SK-N-SH (cell line): ENCODE measurements at regions not wholly inside any gene's neighbourhood (a gene's known extent, or its start where the extent isn't known, plus 50 kb on each side); places are given as distances from the start of the nearest gene placed in this dataset.

Experiments
- CHD2 ChIP-seq: fragments of 150-350 bp; IDR thresholded peaks from 2 replicates; pipeline ENCODE4 v1.6.1; 2018; ENCODE audit warnings: low read length; ENCODE audit not compliant: partially characterized antibody
- ELF1 ChIP-seq: IDR thresholded peaks from 2 replicates; pipeline ENCODE4 v1.4.0; 2012
- EP300 ChIP-seq, 2 experiments: IDR thresholded peaks; 2 replicates each; pipeline versions ENCODE4 v1.4.0 to v1.6.1; 2012; ENCODE audit warnings: borderline replicate concordance in 1 of 2, low read depth in 1 of 2, low read length in 1 of 2
- EZH2phosphoT487 ChIP-seq: fragments of 200-600 bp; sonication (generic); IDR thresholded peaks from 2 replicates; pipeline ENCODE4 v1.6.1; 2017; ENCODE audit warnings: low read depth, mixed run types, mild to moderate bottlenecking, antibody characterized with exemption, moderate library complexity, borderline replicate concordance
- FOXJ3 ChIP-seq: sonication (generic); formaldehyde crosslinking; IDR thresholded peaks from 2 replicates; pipeline ENCODE4 v1.5.1; 2020; ENCODE audit warnings: mild to moderate bottlenecking, missing genetic modification reagents
- NFIC ChIP-seq: IDR thresholded peaks from 2 replicates; pipeline ENCODE4 v1.4.0; 2012; ENCODE audit warnings: borderline replicate concordance
- POLR2AphosphoS5 ChIP-seq: IDR thresholded peaks from 2 replicates; pipeline ENCODE4 v1.6.1; 2012; ENCODE audit warnings: low read depth, low read length
- SIN3A ChIP-seq: IDR thresholded peaks from 2 replicates; pipeline ENCODE4 v1.6.1; 2012; ENCODE audit warnings: low read depth, mild to moderate bottlenecking, low read length, moderate library complexity, borderline replicate concordance
- TF ChIP-seq, protein P1 (sequence below): fragments of 200-600 bp; sonication (generic); IDR thresholded peaks from 2 replicates; pipeline ENCODE4 v1.6.1; 2017; ENCODE audit warnings: antibody characterized with exemption, mild to moderate bottlenecking, moderate library complexity
- TF ChIP-seq, protein P2 (sequence below): IDR thresholded peaks from 2 replicates; pipeline ENCODE4 v1.6.1; 2012; ENCODE audit warnings: mild to moderate bottlenecking, low read depth, low read length, moderate library complexity

DNA sequence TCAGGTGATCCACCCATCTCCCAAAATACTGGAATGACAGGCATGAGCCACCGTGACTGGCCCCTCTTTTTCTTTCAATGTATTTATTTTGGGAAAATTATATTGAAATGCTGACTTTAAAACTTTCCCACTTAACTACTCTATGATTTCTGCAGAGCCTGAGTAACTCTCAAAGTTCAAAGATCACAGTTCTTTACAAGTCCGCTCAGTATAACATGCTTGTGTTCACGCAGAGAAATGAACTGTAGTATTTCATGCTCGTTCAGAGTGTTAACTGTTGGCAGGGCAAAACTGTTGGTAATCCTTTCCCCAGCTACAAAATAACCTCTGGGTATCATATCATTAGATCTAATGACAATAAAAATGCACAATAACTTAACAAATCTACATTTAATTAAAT is 50.7 kb upstream of the ADAMTS20 start:
- TF ChIP-seq FOXJ3 (CRISPR knock-in tag) (no peak), EZH2phosphoT487 (no peak), EP300 (IDR thresholded peaks at IDR 0.05; ENCODE audit: borderline replicate concordance in 1 of 2, low read depth in 1 of 2, low read length in 1 of 2) (no peak), CHD2 (no peak), POLR2AphosphoS5 (no peak), SIN3A (no peak), ELF1 (no peak), NFIC (no peak)
- TF ChIP-seq, protein P1, sequence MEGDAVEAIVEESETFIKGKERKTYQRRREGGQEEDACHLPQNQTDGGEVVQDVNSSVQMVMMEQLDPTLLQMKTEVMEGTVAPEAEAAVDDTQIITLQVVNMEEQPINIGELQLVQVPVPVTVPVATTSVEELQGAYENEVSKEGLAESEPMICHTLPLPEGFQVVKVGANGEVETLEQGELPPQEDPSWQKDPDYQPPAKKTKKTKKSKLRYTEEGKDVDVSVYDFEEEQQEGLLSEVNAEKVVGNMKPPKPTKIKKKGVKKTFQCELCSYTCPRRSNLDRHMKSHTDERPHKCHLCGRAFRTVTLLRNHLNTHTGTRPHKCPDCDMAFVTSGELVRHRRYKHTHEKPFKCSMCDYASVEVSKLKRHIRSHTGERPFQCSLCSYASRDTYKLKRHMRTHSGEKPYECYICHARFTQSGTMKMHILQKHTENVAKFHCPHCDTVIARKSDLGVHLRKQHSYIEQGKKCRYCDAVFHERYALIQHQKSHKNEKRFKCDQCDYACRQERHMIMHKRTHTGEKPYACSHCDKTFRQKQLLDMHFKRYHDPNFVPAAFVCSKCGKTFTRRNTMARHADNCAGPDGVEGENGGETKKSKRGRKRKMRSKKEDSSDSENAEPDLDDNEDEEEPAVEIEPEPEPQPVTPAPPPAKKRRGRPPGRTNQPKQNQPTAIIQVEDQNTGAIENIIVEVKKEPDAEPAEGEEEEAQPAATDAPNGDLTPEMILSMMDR, result no peak
- TF ChIP-seq, protein P2, sequence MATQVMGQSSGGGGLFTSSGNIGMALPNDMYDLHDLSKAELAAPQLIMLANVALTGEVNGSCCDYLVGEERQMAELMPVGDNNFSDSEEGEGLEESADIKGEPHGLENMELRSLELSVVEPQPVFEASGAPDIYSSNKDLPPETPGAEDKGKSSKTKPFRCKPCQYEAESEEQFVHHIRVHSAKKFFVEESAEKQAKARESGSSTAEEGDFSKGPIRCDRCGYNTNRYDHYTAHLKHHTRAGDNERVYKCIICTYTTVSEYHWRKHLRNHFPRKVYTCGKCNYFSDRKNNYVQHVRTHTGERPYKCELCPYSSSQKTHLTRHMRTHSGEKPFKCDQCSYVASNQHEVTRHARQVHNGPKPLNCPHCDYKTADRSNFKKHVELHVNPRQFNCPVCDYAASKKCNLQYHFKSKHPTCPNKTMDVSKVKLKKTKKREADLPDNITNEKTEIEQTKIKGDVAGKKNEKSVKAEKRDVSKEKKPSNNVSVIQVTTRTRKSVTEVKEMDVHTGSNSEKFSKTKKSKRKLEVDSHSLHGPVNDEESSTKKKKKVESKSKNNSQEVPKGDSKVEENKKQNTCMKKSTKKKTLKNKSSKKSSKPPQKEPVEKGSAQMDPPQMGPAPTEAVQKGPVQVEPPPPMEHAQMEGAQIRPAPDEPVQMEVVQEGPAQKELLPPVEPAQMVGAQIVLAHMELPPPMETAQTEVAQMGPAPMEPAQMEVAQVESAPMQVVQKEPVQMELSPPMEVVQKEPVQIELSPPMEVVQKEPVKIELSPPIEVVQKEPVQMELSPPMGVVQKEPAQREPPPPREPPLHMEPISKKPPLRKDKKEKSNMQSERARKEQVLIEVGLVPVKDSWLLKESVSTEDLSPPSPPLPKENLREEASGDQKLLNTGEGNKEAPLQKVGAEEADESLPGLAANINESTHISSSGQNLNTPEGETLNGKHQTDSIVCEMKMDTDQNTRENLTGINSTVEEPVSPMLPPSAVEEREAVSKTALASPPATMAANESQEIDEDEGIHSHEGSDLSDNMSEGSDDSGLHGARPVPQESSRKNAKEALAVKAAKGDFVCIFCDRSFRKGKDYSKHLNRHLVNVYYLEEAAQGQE, result no peak
